CD4-positive, alpha-beta T cell treated with Interleukin-17A for 1 hour (primary cell): ENCODE measurements at regions not wholly inside any gene's neighbourhood (a gene's known extent, or its start where the extent isn't known, plus 50 kb on each side); places are given as distances from the start of the nearest gene placed in this dataset.

Experiments
- DNase-seq: peaks from one replicate; pipeline ENCODE4 v3.0.0-alpha.2; 2020

DNA sequence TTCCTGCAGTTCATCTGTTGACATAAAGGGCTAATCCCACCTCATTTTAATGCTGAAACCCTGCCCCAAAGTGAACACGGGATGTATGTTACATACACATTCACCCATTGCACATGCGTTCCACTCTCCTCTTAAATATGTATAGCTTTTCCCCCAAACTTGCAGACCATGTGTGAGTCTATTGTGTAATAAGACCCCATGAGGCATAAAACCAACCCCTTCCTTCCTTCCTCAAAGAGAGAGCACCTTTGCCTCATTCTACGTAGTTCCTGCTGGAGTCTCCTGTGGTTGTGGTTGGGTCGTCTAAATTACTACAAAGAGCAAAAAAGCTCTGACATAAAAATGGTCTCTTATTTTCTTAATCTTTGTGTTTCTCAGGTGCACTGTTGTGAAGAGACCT, 345.7 kb upstream of the KLF6 start:
- DNase-seq: peak; percentile 59

DNA sequence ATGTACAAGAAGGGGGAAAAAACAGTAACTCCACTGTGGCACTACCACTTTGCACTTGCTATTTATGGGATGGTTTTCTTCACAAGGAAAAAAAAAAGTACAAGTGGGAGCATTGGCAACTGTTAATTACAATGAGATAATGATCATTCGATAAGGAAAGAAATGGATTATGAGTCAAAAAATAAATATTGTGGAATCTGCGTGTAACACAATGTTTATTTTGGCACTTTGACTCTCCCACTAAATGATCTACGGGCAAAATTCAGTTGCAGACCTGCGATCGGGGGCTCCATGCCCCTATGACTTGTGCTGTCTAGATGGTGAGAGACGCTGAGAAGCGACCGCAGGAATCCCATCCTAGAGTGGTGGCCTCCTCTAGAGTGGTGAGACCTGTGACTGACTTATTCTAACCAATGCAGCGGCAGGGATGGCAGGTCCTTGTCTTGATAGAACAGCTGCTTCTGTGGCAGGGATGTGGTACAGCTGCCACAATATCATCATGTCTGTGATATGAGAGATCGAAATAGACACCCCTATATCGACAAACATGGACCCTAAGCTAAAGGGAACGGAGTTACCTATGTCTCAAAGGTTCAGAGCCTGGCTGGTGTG, 345.0 kb upstream of the KLF6 start:
- DNase-seq: no peak

DNA sequence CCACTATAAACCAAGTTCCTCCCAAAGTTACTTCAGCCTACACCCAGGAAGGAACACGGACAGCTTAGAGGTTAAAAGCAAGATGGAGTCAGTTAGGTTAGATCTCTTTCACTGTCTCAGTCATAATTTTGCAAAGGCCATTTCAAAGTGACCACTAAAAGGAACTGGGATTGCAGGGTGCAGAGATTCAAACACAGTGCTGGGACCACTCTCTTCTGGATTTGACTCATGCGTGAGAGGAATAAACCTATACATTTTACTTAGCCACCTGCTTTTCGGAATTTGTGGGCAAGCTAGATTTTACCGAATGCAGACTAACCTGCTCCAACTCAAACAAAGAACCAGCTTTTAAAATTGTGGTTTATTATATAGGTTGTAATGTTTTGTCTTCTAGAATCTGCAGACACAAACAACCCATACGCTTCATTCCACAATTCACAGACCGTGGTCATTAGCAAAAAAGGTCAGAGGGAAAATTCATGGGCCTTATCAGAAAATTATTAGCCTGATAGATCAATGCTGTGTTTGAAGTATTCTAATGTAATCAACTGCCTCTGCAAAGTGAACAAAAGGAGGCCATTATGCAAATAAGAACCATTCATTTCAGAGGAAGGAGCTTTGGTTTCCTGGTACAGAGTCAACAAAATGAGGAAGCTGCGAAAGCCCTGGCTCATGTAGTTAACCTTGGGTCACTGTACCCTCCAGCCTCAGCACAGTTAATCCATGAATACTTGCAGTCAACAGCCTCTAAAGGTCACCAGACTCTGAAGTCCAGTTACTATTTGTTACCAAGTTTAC, 342.7 kb upstream of the KLF6 start:
- DNase-seq: peak; percentile 32

DNA sequence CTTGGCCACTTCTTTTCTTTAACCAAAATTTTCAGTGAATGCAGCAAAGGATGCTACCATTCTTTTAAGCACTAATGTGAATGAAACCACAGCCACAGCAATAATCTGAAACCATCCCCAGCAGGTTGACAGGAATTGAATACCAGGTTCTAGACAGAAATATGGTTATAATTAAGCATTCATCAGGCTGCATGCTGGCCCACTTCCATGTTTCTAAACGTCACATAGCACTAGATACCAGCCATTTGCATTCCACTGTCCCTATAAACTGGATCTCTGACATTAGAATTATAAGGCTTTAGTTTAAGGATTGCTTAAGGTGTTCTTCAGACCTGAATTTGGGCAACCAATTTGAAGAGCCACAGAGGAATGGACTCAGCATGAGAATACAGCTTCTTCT, 340.8 kb upstream of the KLF6 start:
- no peak for DNase-seq

DNA sequence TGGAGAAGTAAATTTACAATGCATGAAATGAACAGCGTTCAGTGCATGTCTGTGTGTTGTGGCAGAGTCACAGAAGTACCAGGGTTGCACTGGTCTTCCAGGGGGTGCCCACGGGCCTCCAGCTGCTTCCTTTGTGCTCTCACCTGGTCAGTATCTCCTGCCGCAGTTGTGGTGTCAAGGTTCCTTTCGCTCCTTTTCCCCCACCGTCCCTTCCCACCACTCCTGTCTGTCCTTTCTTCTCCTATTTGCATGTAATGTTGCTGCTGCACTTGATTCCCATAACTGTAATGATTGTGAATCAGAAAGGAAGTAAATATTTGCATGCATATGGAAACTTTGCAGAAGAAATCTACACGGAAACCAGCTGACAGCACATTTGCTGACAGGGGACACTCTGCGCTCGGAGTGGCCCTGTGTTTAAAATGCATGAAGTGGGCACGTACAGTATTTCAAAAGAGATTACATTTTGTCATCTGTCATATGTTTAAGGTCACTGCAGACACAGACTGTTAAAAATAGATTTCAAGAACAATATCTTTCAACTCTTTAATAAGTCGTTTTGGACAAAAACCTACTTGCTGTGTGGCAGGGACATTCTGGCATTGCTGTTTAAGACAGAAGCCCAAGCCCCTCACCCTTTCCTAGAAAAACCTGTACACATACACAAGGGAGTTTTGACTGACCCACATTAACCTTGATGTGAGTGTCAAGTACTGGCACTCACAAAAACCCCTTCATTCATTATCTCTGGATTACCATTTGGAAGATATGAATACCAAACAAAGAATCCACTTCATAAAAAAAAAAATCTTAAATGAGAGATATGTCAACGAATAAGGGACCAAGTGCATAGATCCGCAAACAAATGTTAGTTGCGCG, 336.7 kb upstream of the KLF6 start:
- DNase-seq: peak; percentile 8

DNA sequence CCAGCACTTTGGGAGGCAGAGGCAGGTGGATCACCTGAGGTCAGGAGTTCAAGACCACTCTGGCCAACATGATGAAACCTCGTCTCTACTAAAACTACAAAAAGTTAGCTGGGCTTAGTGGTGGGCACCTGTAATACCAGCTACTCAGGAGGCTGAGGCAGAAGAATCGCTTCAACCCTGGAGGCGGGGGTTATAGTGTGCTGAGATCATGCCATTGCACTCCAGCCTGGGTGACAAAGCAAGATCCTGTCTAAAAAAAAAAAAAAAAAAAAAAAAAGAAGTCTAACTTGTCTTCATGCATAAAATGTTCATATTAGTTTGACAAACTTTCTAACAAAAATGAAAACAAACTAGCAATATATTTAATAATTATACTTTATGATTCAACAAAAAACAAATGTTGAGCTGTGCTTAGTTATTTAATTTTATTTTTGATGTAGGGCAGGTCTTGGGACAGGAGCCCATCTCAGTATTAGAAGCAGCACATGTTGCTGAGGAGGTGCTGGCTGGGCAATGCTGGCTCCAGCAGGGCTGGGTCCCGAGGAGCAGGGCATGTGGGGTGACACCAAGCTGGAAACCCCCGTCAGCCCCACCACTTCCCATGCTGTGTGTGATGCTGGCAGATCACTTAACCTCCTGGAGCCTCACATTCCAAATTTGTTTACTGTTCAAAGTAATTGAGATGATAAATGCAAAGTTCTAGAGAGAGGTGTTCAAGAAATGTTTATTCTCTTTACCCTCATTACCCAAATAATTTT, 335.3 kb upstream of the KLF6 start:
- peak; percentile 49 for DNase-seq

DNA sequence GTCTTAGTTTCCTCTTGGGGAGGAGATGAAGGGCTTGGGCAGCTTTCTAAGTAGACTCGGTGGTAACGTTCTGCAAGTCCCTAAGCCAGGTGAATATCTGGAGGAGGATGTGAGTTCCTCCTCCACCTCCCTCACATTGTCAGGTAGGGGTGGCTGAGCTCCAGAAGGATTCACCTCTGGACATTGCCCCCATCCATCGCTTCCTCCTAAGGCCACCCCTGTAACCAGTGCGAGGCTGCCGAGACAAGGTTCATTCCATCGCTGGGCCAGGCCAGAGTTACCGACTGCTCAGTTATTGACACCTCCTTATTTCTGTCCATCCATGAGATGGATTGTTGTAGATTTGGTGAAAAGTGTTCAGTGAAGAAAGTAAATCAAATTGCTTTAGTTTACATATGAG, 334.1 kb upstream of the KLF6 start:
- DNase-seq: no peak

DNA sequence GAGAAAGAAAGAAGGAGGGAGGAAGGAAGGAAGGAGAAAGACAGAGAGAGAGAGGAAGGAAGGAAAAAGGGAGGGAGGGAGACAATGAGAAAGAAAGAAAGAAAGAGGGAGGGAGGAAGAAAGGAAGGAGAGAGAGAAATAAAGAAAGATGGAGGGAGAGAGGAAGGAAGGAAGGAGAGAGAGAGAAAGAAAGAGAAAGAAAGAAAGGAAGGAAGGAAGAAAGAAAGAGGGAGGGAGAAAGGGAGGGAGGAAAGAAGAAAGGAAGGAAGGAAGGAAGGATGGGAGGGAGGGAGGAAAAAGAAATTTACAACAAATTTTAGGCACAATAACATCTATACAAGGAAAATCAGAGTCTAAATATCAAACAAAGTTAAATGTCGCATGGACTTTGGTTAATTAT, 332.6 kb upstream of the KLF6 start:
- DNase-seq: no peak

DNA sequence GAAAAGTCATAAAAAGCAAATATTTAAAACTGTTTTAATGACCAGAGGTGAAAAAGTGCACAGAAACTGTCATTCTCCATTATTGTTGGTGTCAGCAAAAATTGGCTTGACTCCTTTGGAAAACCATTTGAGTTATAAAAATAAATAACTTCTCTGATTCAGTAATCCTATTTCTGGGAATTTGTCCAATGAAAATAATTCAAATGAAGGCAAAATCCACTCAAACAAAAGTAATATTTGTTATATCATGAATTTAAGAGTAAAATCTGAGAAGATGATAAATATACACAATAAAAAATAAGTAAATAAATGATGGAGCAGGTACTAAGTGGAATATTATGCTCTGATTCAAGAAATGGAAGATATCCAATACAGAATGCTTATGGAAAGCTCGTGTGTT, 326.6 kb upstream of the KLF6 start:
- no peak for DNase-seq

DNA sequence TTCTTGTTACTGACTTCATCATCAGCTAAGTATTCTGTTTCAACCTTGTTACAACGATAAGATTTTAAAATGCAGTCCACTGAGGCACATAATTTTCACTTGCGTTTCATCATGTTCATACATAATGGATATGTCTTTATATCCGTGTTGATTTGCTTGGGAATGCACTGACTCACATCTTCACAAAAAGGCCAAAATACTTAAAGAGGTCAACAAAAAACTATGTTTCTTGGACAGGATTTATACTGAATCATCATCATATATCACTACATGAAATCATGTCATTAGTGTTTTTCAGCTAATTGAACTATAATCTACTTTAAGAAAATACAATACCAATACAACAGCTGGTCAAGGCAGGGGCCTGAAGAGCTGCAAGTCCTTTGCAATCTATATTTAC, 324.5 kb upstream of the KLF6 start:
- no peak for DNase-seq

DNA sequence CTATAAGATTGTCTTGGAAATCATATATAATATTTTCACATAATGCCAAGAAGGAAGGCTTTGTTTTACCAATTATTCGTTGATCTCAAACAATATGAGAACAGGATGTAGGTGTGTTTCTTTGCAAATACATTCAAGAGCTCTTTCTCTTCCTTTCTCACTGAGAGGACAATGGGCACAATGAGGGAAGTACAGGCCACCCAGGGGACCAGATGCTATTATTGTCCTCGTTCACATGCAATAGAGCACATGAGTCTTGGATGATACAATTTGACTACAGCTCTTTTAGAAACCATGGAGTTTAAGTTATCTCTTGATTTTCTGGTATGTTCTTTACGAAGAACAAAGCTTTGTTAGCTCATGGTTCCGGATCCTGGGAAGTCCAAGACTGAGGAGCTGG, 323.7 kb upstream of the KLF6 start:
- DNase-seq: no peak

DNA sequence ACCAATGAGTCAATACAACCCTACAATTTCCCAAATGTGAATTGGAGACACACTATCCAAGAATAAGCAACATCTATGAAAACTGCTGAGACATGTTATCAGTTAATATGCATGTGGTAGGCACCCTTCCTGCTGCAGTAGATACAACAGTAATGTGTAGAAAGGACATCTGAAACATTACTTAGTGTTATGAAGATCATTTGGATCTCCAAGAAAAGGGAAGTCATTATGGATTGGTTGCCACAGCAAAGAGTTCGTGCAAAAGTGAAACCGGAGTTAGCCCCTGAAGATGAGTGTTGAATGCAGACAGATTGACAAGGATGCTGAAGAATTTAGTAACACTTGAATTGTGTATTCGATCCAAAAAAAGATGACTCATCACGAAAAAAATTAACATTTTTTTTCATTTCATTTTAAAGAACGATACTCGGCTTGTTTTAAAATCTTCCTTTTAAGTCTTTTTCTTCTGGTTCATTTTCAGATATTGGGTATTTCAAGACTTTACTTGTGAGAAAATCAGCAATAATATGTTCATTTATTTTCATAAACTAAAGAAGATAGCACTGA, 322.4 kb upstream of the KLF6 start:
- no peak for DNase-seq

DNA sequence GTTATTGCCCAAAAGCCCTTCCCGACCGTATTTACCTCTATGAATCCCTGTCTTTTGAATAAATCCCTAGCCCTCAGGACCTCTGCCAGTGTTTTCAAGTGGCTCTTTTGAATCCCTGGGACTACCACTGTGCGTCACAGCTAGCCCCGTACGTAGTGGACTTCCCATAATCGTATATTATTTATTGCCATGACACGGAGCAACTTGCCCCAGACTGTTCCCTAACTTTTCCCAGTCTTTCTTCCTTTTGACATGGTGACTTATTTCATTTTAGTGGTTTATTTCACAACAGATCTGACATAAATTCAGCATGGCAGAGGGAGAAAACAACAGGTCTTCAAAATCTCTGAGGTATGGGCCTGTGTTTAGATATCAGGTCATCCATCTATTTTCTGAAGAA, 318.6 kb upstream of the KLF6 start:
- DNase-seq: no peak

DNA sequence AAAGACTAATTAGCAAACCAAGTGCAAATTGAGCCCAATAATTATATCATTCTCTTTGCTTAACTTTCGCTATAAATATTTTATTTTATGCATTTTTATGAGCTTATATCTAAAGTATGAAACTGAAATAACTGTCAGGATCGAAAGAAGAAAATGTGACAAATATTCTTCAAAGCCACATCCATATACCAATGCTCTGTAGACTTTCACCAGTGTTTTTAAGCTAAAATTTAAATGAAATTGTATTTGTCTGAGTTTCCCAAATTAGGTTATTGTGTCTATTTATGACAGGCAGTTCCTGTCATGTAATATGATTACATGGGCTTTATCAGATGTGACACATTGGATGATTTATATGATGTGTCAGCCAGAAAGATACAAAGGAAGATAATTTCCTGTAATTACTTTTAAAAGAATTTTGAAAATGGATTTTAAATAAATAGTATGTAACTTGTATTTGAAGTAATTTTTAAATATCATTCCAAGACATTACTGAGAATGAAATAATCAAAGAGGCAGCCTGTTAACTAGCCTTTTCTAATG, 317.9 kb upstream of the KLF6 start:
- DNase-seq: no peak

DNA sequence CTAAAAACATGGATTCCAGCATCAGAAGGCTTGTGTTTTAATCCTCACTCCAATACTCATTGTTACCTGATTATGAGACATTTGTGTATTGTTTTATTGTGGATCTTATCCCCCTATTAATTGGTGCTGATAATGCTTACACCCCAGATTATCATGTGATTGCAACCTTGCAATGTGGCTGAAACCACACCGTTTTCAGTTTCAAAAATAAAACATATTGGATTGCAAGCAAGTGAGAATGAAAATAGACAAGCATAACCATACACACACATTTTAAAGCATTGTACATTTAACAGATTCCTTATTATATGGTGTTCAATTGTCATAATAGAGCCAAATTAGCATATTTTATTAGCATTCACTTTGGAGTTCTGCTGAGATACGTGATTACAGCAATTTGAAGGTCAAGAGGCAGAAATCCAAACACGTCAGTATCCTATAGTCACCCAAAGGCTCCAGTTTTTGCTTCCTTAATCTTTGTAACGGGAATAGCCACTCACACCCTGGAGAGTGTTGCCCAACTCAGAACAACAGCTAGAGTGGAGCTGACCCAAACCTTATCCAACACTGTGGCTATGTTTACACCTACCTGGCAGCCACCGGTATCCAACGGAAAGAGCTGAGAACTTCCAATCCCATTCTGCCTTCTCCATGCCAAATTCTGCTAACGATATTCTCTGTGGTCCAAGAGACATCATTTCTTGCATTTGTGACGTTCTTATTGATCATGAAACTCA, 317.1 kb upstream of the KLF6 start:
- no peak for DNase-seq

DNA sequence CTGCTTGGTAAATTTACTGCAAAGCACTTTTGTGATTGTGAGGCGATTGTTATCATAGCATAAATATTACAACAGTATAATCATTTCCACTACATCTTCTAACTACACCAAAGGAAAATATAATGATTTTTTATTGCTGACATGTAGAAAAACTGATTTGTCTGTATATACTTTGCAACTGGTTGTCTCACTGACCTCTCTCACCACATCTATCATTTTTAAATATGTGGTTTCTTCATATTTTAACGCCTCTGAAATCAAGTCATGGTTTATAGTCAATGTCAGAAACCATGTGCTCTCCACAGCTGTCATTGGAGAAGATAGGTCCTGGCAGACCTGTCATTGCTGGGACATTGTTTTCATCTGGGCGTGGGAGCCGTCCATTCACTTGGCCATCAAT, 315.4 kb upstream of the KLF6 start:
- no peak for DNase-seq

DNA sequence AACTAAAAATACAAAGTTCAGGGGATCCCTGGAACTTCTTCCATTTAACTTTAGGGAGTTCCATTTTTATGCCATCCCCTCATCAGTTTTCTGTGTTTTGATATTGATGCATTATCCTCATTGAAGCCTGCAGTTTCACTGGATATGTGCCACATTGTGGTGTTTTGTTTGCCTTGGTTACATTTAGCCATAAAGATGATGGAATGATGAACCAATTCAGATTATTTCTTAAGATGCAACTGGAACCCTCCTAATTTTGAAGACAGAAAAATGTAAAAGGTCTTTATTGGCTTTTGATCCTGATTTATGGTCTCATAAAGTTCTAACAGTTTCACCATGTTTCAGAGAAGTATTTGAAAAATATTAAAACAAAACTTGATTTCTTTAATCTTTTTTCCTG, 314.2 kb upstream of the KLF6 start:
- no peak for DNase-seq

DNA sequence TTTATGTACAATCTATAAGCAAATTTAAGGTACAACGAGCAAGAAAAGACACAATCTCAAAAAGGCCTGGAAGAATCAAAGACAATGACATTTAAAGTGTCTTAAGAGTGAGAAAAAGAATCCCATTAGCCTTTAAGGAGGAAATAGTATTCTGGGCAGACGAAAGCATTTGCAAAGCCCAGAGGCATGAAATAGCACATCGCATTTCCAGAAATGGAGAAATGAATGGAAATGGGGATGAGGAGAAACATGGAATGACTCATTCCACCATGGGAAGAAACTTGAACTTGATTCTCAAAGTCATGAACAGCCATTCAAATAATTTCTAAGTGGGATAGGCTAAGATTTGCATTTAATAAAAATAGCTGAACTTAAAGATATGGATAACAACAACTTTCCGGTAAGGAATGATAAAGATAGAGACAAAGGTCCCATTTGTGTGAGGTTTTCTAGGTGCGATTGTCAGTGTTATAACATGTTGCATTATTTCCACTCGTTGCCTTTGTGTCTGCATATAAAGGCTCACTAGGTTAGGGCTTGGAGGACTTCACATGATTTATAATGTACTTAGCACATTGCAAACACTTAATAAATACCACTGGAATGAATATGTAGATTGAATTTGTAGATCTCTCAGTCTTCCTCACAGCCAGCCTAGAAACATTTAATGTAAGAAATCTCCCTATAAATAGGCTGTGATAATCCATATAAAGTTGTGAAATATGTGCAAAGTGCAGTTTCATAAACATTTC, 310.3 kb upstream of the KLF6 start:
- no peak for DNase-seq

DNA sequence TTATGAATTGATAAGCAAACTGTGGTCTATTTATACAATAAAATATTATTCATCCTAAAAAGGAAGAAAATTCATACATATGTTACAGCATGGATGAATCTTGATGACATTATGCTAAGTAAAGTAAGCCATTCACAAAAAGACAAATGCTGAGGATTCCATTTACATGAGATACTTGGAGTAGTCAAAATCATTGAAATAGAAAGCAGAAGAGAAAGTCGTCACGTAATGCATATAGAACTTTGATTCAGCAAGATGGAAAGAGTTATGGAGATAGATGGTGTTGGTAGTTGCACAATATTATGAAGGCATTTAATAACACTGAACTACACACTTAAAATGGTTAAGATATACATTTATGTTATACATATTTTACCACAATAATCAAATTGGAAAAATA, 309.7 kb upstream of the KLF6 start:
- no peak for DNase-seq

DNA sequence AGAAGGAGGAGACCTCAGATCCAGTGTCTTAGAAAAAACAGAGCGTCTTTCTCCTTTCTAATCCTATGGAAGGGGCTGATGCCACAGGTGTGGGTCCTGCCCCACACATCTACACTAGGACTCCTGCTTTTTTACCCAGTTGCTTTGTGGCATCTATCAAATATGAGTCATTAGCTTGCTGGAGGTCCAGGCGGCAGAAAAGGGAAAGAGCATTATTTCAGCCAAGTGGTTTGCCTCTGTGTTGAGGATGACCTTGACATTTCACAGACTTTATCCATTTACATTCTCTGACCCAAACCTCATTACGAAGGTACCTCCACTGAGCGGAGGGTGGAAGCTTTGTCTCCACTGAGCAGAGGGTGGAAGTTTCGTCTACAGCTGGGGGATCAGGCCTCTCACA, 308.4 kb upstream of the KLF6 start:
- DNase-seq: no peak
